Activated T-helper 2 cell treated with anti-CD3 and anti-CD28 coated beads, Interferon-gamma antibody, Interleukin-2, Interleukin-4, amounts not matched to agents 10 μg/mL and 5 μg/mL and 100 μg/mL, durations not matched to agents 14 hours and 24 hours and 36 hours (primary cell): ENCODE measurements at regions not wholly inside any gene's neighbourhood (a gene's known extent, or its start where the extent isn't known, plus 50 kb on each side); places are given as distances from the start of the nearest gene placed in this dataset.
"Not testable (repeated sequence)": the region's sequence is repeated elsewhere in the genome, so short reads cannot be mapped to it uniquely, and the experiment has no call there.

ENCODE experiments used
- DNase-seq: peaks from one replicate; pipeline ENCODE4 v3.0.0; 2021; ENCODE audit warnings: low spot score
- H3K27ac Mint-ChIP-seq: one replicate; pipeline ENCODE4 v1.8.0; 2021; ENCODE audit warnings: mixed read lengths
- H3K27me3 Mint-ChIP-seq: one replicate; pipeline ENCODE4 v1.8.0; 2021; ENCODE audit warnings: low read depth, mixed read lengths
- H3K36me3 Mint-ChIP-seq: one replicate; pipeline ENCODE4 v1.8.0; 2021; ENCODE audit warnings: low read depth, mixed read lengths
- H3K4me1 Mint-ChIP-seq: one replicate; pipeline ENCODE4 v1.8.0; 2021; ENCODE audit warnings: low read depth, mixed read lengths
- H3K4me3 Mint-ChIP-seq: one replicate; pipeline ENCODE4 v1.8.0; 2021; ENCODE audit warnings: low read depth, mild to moderate bottlenecking, moderate library complexity, mixed read lengths
- H3K9me3 Mint-ChIP-seq: one replicate; pipeline ENCODE4 v1.8.0; 2021; ENCODE audit warnings: mixed read lengths
- intact Hi-C: fragments of 100-400 bp; cut with micrococcal nuclease; formaldehyde crosslinking; loops from one replicate; pipeline ENCODE4 v1.15.1; 2023

- Mint-ChIP-seq H3K4me1 (no peaks in the 10 kb centered on the region), H3K27ac (no peak overlapping the region), H3K9me3 (no peaks in the 10 kb centered on the region), H3K36me3 (no peaks in the 10 kb centered on the region), H3K27me3 (no peaks in the 10 kb centered on the region), H3K4me3 (no peak overlapping the region)
- no peak for DNase-seq
- intact Hi-C loops: no loop called here
Observed at GRCh38 chr4:127445471-127445870, 187.3 kb upstream of the INTU start.

- Mint-ChIP-seq H3K36me3 (no peaks in the 10 kb centered on the region), H3K27me3 (no peaks in the 10 kb centered on the region), H3K4me3 (no peak overlapping the region), H3K27ac (no peak overlapping the region), H3K9me3 (no peaks in the 10 kb centered on the region), H3K4me1 (no peaks in the 10 kb centered on the region)
- intact Hi-C loops: no loop called here
- DNase-seq: no peak
Observed at GRCh38 chr4:127446427-127446885, 186.3 kb upstream of the INTU start.

- no peak overlapping the region for H3K4me3 Mint-ChIP-seq
- H3K27me3 Mint-ChIP-seq: no peaks in the 10 kb centered on the region
- H3K36me3 Mint-ChIP-seq: no peaks in the 10 kb centered on the region
- no peaks in the 10 kb centered on the region for H3K4me1 Mint-ChIP-seq
- no peak overlapping the region for H3K27ac Mint-ChIP-seq
- intact Hi-C loops: no loop called here
- no peaks in the 10 kb centered on the region for H3K9me3 Mint-ChIP-seq
- DNase-seq: no peak
Observed at GRCh38 chr4:127448986-127449385, 183.8 kb upstream of the INTU start.

- Mint-ChIP-seq H3K27me3 (no peaks in the 10 kb centered on the region), H3K4me3 (no peak overlapping the region), H3K27ac (no peak overlapping the region), H3K4me1 (no peaks in the 10 kb centered on the region), H3K9me3 (no peaks in the 10 kb centered on the region), H3K36me3 (no peaks in the 10 kb centered on the region)
- intact Hi-C loops: no loop called here
- no peak for DNase-seq
Observed at GRCh38 chr4:127449449-127449848, 183.3 kb upstream of the INTU start.

- no peak for DNase-seq
- intact Hi-C loops: no loop called here
- Mint-ChIP-seq H3K4me3 (no peak overlapping the region), H3K27ac (no peak overlapping the region), H3K36me3 (no peaks in the 10 kb centered on the region), H3K27me3 (no peaks in the 10 kb centered on the region), H3K4me1 (no peaks in the 10 kb centered on the region), H3K9me3 (no peaks in the 10 kb centered on the region)
Observed at GRCh38 chr4:127450276-127450675, 182.5 kb upstream of the INTU start.

GRCh38 chr4:127463883-127464282 lies 168.9 kb upstream of the INTU start:
- Mint-ChIP-seq H3K36me3 (no peaks in the 10 kb centered on the region), H3K9me3 (peaks cover 8% of the 10 kb centered on the region), H3K27me3 (no peaks in the 10 kb centered on the region), H3K4me1 (no peaks in the 10 kb centered on the region), H3K27ac (no peak overlapping the region), H3K4me3 (no peak overlapping the region)
- no peak for DNase-seq
- intact Hi-C loops: no loop called here

- no peak overlapping the region for H3K27ac Mint-ChIP-seq
- H3K36me3 Mint-ChIP-seq: no peaks in the 10 kb centered on the region
- no peaks in the 10 kb centered on the region for H3K4me1 Mint-ChIP-seq
- H3K4me3 Mint-ChIP-seq: no peak overlapping the region
- intact Hi-C loops: no loop called here
- DNase-seq: no peak
- peaks cover 3% of the 10 kb centered on the region for H3K9me3 Mint-ChIP-seq
- no peaks in the 10 kb centered on the region for H3K27me3 Mint-ChIP-seq
Observed at GRCh38 chr4:127469542-127469941, 163.2 kb upstream of the INTU start.

DNA sequence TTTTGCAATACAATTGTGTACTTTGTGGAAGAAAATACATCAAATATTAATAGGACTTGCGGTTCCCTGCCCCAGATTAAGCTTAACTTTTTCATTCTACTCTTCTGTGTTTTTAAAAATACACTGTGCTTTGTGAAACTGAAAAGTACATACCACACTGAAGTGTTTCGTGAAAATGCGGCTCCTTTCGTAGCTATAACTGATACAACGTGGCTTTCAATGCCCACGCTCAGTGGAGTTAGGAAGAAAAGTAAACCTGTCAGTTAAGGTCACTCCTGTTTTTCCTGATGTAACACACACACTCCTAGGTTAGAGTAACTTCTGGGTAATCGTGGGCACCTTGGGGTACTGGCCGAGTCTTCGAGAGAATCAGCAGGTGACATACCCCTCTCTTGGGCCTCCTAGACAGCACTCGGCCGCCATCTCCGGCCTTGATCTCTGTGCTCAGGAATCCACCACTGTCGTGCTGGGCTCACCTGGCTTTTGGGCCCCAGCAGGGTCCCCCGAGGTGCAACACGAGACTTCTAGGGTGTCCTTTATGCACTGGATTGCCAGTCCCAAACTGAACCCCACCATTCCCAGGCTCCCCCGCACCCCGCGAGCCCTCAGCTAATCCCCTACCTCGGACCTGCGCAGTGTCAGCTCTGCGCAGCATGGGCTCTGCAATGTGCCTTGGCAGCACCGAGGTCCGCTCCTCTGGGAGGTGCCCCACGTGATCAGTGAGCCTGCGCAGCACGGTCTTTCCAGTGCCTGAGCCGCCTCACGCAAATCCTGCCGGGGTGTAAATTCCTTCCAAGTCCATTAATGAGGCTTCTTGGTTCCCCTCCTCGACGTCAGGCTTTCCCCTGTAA lies 162.6 kb upstream of the INTU start:
- Mint-ChIP-seq H3K27me3 (no peaks in the 10 kb centered on the region), H3K4me3 (no peak overlapping the region), H3K4me1 (no peaks in the 10 kb centered on the region), H3K27ac (no peak overlapping the region), H3K36me3 (no peaks in the 10 kb centered on the region), H3K9me3 (peaks cover 3% of the 10 kb centered on the region)
- DNase-seq: no peak
- intact Hi-C loops: no loop called here

- H3K27ac Mint-ChIP-seq, DNase-seq, H3K27me3 Mint-ChIP-seq, H3K36me3 Mint-ChIP-seq, intact Hi-C loops, H3K4me1 Mint-ChIP-seq, H3K4me3 Mint-ChIP-seq, H3K9me3 Mint-ChIP-seq: not testable (repeated sequence)
Observed at GRCh38 chr4:127478271-127478670, 154.5 kb upstream of the INTU start.

DNA sequence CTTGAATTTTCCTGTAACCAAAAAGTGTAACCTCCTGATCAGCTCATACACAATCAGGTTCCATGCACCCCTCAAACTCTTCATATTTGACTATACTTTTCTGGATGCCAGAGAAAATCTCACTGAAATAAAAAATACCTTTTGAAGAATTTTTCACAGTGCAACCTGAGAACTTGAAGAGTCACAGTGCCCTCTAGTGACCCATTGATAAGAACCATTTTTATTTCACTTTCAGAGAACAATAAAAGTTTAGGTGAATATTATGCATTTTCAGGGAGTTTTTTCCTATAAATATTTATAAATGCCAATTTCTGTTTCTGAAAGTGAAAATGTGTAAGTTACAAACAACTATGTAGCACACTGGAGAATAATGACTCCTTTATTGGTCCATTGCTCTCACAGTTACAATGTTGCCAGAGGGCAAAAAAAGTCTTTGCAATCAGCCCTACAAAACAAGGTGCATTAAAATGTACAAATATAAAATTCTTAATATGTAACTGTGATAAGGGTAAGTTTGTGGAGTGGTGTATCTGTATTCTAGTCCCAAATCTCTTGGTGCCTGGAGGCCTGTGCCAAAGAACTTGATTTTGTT lies 153.6 kb upstream of the INTU start:
- no peak overlapping the region for H3K27ac Mint-ChIP-seq
- H3K27me3 Mint-ChIP-seq: no peaks in the 10 kb centered on the region
- no peaks in the 10 kb centered on the region for H3K4me1 Mint-ChIP-seq
- intact Hi-C loops: no loop called here
- H3K36me3 Mint-ChIP-seq: no peaks in the 10 kb centered on the region
- no peak for DNase-seq
- no peak overlapping the region for H3K4me3 Mint-ChIP-seq
- no peaks in the 10 kb centered on the region for H3K9me3 Mint-ChIP-seq

- no peaks in the 10 kb centered on the region for H3K36me3 Mint-ChIP-seq
- no peak overlapping the region for H3K4me3 Mint-ChIP-seq
- H3K27me3 Mint-ChIP-seq: no peaks in the 10 kb centered on the region
- intact Hi-C loops: no loop called here
- H3K9me3 Mint-ChIP-seq: no peaks in the 10 kb centered on the region
- H3K4me1 Mint-ChIP-seq: no peaks in the 10 kb centered on the region
- H3K27ac Mint-ChIP-seq: no peak overlapping the region
- DNase-seq: no peak
Observed at GRCh38 chr4:127482049-127482448, 150.7 kb upstream of the INTU start.

DNA sequence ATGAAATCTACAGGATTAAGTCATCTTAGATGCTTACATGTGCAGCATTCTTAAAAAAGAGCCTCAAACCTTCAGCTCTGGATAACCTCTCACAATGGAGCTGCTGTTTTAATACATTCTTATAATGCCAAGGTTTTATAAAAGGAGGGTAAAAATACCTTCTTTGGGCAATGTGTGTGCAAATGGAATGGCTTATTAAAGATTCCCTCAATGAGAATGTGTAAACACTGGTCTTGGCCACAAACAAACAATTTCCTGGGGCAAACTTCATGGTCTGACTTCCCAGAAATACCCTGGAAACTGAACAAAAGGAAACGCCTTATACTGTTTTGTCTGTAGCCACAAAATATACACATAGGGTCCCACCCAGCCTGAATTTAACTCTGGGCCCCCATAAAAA lies 148.6 kb upstream of the INTU start:
- Mint-ChIP-seq H3K4me3 (no peak overlapping the region), H3K9me3 (no peaks in the 10 kb centered on the region), H3K4me1 (no peaks in the 10 kb centered on the region), H3K27me3 (no peaks in the 10 kb centered on the region), H3K27ac (no peak overlapping the region), H3K36me3 (no peaks in the 10 kb centered on the region)
- no peak for DNase-seq
- intact Hi-C loops: no loop called here

DNA sequence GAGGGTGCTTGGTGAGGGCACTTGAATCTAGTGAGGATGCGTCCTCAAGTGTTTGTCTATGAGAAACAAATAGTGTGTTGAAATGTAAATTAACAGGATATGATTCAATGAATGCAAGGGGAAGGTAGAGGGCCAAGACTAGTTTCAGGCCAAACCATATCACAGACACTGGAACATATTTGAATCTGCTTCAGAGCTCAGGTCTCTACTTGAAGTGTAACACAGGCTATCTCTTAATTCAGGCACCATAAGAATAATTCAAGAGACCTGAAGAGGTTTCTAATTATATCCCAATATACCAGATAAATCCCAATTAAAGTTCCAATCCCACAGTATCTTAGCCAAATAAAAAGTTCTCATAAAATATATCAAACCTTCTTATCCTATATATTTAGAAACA lies 146.5 kb upstream of the INTU start:
- no peak overlapping the region for H3K4me3 Mint-ChIP-seq
- no peaks in the 10 kb centered on the region for H3K27me3 Mint-ChIP-seq
- intact Hi-C loops: no loop called here

More for the DNA sequence above, 146.5 kb upstream of the INTU start:
- no peak overlapping the region for H3K27ac Mint-ChIP-seq
- H3K4me1 Mint-ChIP-seq: no peaks in the 10 kb centered on the region
- DNase-seq: no peak
- no peaks in the 10 kb centered on the region for H3K9me3 Mint-ChIP-seq
- no peaks in the 10 kb centered on the region for H3K36me3 Mint-ChIP-seq
